Fibroblast of skin of abdomen (primary cell): ENCODE measurements at regions not wholly inside any gene's neighbourhood (a gene's known extent, or its start where the extent isn't known, plus 50 kb on each side); places are given as distances from the start of the nearest gene placed in this dataset.

Source experiments
- DNase-seq: peaks from one replicate; pipeline ENCODE4 v3.0.0-alpha.2; 2013

- peak; percentile 60 for DNase-seq
Measured at GRCh38 chr14:98871796-98872195, 400.2 kb downstream of the BCL11B start.

GRCh38 chr14:98877065-98877464 lies 394.9 kb downstream of the BCL11B start:
- peak; percentile 12 for DNase-seq

GRCh38 chr14:98878282-98878681 lies 393.7 kb downstream of the BCL11B start:
- no peak for DNase-seq

- DNase-seq: no peak
Measured at GRCh38 chr14:98886982-98887381, 385.0 kb downstream of the BCL11B start.

GRCh38 chr14:98888281-98888680 lies 383.7 kb downstream of the BCL11B start:
- DNase-seq: no peak

- DNase-seq: no peak
Measured at GRCh38 chr14:98888927-98889835, 382.8 kb downstream of the BCL11B start.

GRCh38 chr14:98889836-98890185 lies 382.2 kb downstream of the BCL11B start:
- DNase-seq: no peak

- no peak for DNase-seq
Measured at GRCh38 chr14:98890556-98891340, 381.2 kb downstream of the BCL11B start.

- no peak for DNase-seq
Measured at GRCh38 chr14:98893675-98894074, 378.3 kb downstream of the BCL11B start.

GRCh38 chr14:98894600-98894999 lies 377.4 kb downstream of the BCL11B start:
- no peak for DNase-seq

- no peak for DNase-seq
Measured at GRCh38 chr14:98896449-98896848, 375.5 kb downstream of the BCL11B start.

GRCh38 chr14:98897605-98898309 lies 374.2 kb downstream of the BCL11B start:
- DNase-seq: no peak

- no peak for DNase-seq
Measured at GRCh38 chr14:98899441-98899840, 372.6 kb downstream of the BCL11B start.

GRCh38 chr14:98900236-98900635 lies 371.8 kb downstream of the BCL11B start:
- no peak for DNase-seq

- no peak for DNase-seq
Measured at GRCh38 chr14:98900798-98901197, 371.2 kb downstream of the BCL11B start.

- no peak for DNase-seq
Measured at GRCh38 chr14:98901511-98902205, 370.3 kb downstream of the BCL11B start.

- DNase-seq: no peak
Measured at GRCh38 chr14:98903371-98903770, 368.6 kb downstream of the BCL11B start.

GRCh38 chr14:98904677-98905076 lies 367.3 kb downstream of the BCL11B start:
- no peak for DNase-seq

GRCh38 chr14:98906123-98906995 lies 365.6 kb downstream of the BCL11B start:
- DNase-seq: peak; percentile 67

GRCh38 chr14:98907271-98907670 lies 364.7 kb downstream of the BCL11B start:
- DNase-seq: no peak

GRCh38 chr14:98908050-98908449 lies 363.9 kb downstream of the BCL11B start:
- no peak for DNase-seq
